Hepatocyte (in vitro differentiated cells): ENCODE measurements at regions not wholly inside any gene's neighbourhood (a gene's known extent, or its start where the extent isn't known, plus 50 kb on each side); places are given as distances from the start of the nearest gene placed in this dataset.

Source experiments
- DNase-seq: peaks from one replicate; pipeline ENCODE4 v3.0.0-alpha.2; 2016; ENCODE audit warnings: low spot score
- H2AFZ ChIP-seq: fragments of 200-600 bp; sonication (generic); 2 replicates; pipeline ENCODE4 v1.6.0; 2016; ENCODE audit warnings: antibody characterized with exemption, mild to moderate bottlenecking
- H3K27ac ChIP-seq: fragments of 200-600 bp; sonication (generic); 2 replicates; pipeline ENCODE4 v1.5.1; 2016; ENCODE audit warnings: mild to moderate bottlenecking
- H3K27me3 ChIP-seq: fragments of 200-600 bp; sonication (generic); 2 replicates; pipeline ENCODE4 v1.6.1; 2016
- H3K36me3 ChIP-seq: fragments of 200-600 bp; sonication (generic); replicated peaks from 2 replicates; pipeline ENCODE4 v1.5.1; 2016; ENCODE audit warnings: low read depth; ENCODE audit not compliant: insufficient read depth
- H3K4me1 ChIP-seq: fragments of 200-600 bp; sonication (generic); 2 replicates; pipeline ENCODE4 v1.5.1; 2016; ENCODE audit warnings: mild to moderate bottlenecking, moderate library complexity; ENCODE audit not compliant: insufficient read depth
- H3K4me2 ChIP-seq: fragments of 200-600 bp; sonication (generic); 2 replicates; pipeline ENCODE4 v1.6.0; 2016
- H3K4me3 ChIP-seq: fragments of 200-600 bp; sonication (generic); 2 replicates; pipeline ENCODE4 v1.5.1; 2016; ENCODE audit warnings: mild to moderate bottlenecking
- H3K79me2 ChIP-seq: fragments of 200-600 bp; sonication (generic); 2 replicates; pipeline ENCODE4 v1.6.0; 2017; ENCODE audit warnings: mild to moderate bottlenecking
- H3K9me2 ChIP-seq: fragments of 200-600 bp; sonication (generic); replicated peaks from 2 replicates; pipeline ENCODE4 v1.6.0; 2017; ENCODE audit warnings: mild to moderate bottlenecking; ENCODE audit not compliant: insufficient read depth
- H3K9me3 ChIP-seq: fragments of 200-600 bp; sonication (generic); 2 replicates; pipeline ENCODE4 v1.5.1; 2016; ENCODE audit warnings: low read depth, mild to moderate bottlenecking
- H4K20me1 ChIP-seq: fragments of 200-600 bp; sonication (generic); 2 replicates; pipeline ENCODE4 v1.6.0; 2016; ENCODE audit warnings: mild to moderate bottlenecking; ENCODE audit not compliant: insufficient read depth, poor library complexity, severe bottlenecking
- CTCF ChIP-seq: fragments of 200-600 bp; sonication (generic); IDR thresholded peaks from 2 replicates; pipeline ENCODE4 v1.5.1; 2016; ENCODE audit warnings: antibody characterized with exemption, mild to moderate bottlenecking; ENCODE audit not compliant: poor library complexity
- EZH2 ChIP-seq: fragments of 200-600 bp; sonication (generic); IDR thresholded peaks from 2 replicates; pipeline ENCODE4 v1.6.1; 2016; ENCODE audit warnings: antibody characterized with exemption, mild to moderate bottlenecking, borderline replicate concordance
- EZH2phosphoT487 ChIP-seq: fragments of 200-600 bp; sonication (generic); IDR thresholded peaks from one replicate; pipeline ENCODE4 v1.6.1; 2018; ENCODE audit warnings: antibody characterized with exemption, mild to moderate bottlenecking, low read depth, moderate library complexity; ENCODE audit not compliant: unreplicated experiment, severe bottlenecking
- WGBS: methylation state at CpG from one replicate; pipeline ENCODE4 v1.1.6; 2016; ENCODE audit warnings: low lambda C conversion rate; ENCODE audit errors: missing lambda C conversion rate; 5-methylcytosine and 5-hydroxymethylcytosine counted together

- Histone ChIP-seq H3K4me1 (peaks cover 3% of the 10 kb centered on the region), H3K4me3 (no peak overlapping the region), H3K27me3 (no peaks in the 10 kb centered on the region), H3K27ac (peak overlapping the region; percentile 44), H3K36me3 (no peaks in the 10 kb centered on the region), H3K9me2 (no peaks in the 10 kb centered on the region), H4K20me1 (no peaks in the 10 kb centered on the region), H3K79me2 (no peaks in the 10 kb centered on the region), H2AFZ (peak overlapping the region; percentile 3), H3K9me3 (no peaks in the 10 kb centered on the region), H3K4me2 (peak overlapping the region; percentile 48)
- TF ChIP-seq CTCF, result no peak
- TF ChIP-seq EZH2, result no peak
- no peak for TF ChIP-seq EZH2phosphoT487
- 80% methylated on average over 6 of the region's 6 CpGs for WGBS
- DNase-seq, result peak; percentile 13
Observed at GRCh38 chr5:145465474-145466263, 369.5 kb downstream of the PRELID2 start.

GRCh38 chr5:145464171-145464570, 371.0 kb downstream of the PRELID2 start:
- H2AFZ ChIP-seq, result no peak overlapping the region
- TF ChIP-seq EZH2phosphoT487, result no peak
- no peak for TF ChIP-seq CTCF
- no peak for TF ChIP-seq EZH2
- no peaks in the 10 kb centered on the region for H3K9me2 ChIP-seq
- no peaks in the 10 kb centered on the region for H3K79me2 ChIP-seq
- DNase-seq, result no peak
- 96% methylated on average over 1 of the region's 1 CpG for WGBS
- H3K4me1 ChIP-seq, result peaks cover 3% of the 10 kb centered on the region
- H3K4me2 ChIP-seq, result no peak overlapping the region
- H3K4me3 ChIP-seq, result no peak overlapping the region
- H3K36me3 ChIP-seq, result no peaks in the 10 kb centered on the region
- no peaks in the 10 kb centered on the region for H3K27me3 ChIP-seq
- H3K9me3 ChIP-seq, result no peaks in the 10 kb centered on the region
- peak overlapping the region; percentile 44 for H3K27ac ChIP-seq
- H4K20me1 ChIP-seq, result no peaks in the 10 kb centered on the region

GRCh38 chr5:145463634-145464033, 371.5 kb downstream of the PRELID2 start:
- H3K9me2 ChIP-seq, result no peaks in the 10 kb centered on the region
- no peaks in the 10 kb centered on the region for H3K79me2 ChIP-seq
- no peak overlapping the region for H3K4me2 ChIP-seq
- no peak for DNase-seq
- peaks cover 3% of the 10 kb centered on the region for H3K4me1 ChIP-seq
- no peak overlapping the region for H3K4me3 ChIP-seq
- H3K9me3 ChIP-seq, result no peaks in the 10 kb centered on the region
- H2AFZ ChIP-seq, result no peak overlapping the region
- 76% methylated on average over 1 of the region's 1 CpG for WGBS
- H3K27me3 ChIP-seq, result no peaks in the 10 kb centered on the region
- no peaks in the 10 kb centered on the region for H3K36me3 ChIP-seq
- no peaks in the 10 kb centered on the region for H4K20me1 ChIP-seq
- TF ChIP-seq EZH2phosphoT487 (no peak), EZH2 (no peak), CTCF (no peak)
- peak overlapping the region; percentile 20 for H3K27ac ChIP-seq
